ENCODE measurements at regions not wholly inside any gene's neighbourhood (a gene's known extent, or its start where the extent isn't known, plus 50 kb on each side); places are given as distances from the start of the nearest gene placed in this dataset.

DNA sequence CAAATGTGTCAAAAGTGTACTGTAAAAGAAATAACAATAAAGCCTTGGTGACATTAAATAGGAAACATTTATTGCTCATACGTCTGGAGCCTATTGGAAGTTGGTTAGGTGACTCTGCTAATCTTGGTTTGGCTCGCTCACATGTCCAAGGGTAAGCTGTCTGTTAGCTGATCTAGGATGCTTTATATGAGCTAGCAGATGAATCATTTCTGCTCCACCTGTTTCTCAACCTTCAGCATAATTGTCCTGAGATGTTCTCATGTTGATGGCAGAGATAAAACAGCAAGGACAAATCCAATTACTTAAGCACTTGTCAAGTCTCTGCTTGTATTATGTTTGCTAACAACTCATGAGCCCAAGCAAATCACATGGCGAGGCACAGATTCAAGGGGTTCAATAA is 56.0 kb upstream of the CD53 start:
- Histone ChIP-seq H3K27me3 (no peaks in the 10 kb centered on the region), H3K27ac (no peak overlapping the region)

DNA sequence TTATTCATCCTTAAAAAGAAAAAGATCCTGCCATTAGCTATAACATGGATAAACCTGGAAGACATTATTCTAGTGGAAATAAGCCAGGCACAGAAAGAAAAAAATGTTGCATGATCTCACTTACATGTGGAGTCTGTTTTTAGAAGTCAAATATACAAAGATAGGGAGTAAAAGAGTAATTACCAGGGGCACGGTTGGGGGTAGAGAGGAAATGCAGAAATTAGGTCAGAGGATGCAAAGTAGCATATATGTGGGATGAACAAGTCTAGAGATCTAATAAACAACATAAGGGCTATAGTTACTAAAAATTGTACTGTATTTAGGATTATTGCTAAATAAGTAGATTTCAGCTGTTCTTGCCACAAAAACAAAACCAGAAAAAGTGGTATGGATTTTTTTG is 61.4 kb upstream of the CD53 start:
- Histone ChIP-seq H4K20me1 (no peaks in the 10 kb centered on the region), H3K27ac (no peak overlapping the region), H3K4me2 (no peak overlapping the region), H3K4me3 (no peak overlapping the region), H3K9me3 (no peaks in the 10 kb centered on the region), H3K4me1 (no peaks in the 10 kb centered on the region), H3K9ac (no peak overlapping the region), H3K27me3 (no peaks in the 10 kb centered on the region), H3K36me3 (no peaks in the 10 kb centered on the region)
- no peak for TF ChIP-seq Cebpa-rat (IDR thresholded peaks at IDR 0.05)

More for the DNA sequence above, 56.0 kb upstream of the CD53 start:
- Histone ChIP-seq H3K4me2 (no peak overlapping the region), H3K9me3 (0 out of 2 replicates have a peak, but pooled peaks cover 3% of the 10 kb centered on the region), H4K20me1 (no peaks in the 10 kb centered on the region), H3K9ac (no peak overlapping the region), H3K36me3 (no peaks in the 10 kb centered on the region), H3K4me3 (no peak overlapping the region), H3K4me1 (no peaks in the 10 kb centered on the region)
- no peak for TF ChIP-seq Cebpa-rat (IDR thresholded peaks at IDR 0.05)

DNA sequence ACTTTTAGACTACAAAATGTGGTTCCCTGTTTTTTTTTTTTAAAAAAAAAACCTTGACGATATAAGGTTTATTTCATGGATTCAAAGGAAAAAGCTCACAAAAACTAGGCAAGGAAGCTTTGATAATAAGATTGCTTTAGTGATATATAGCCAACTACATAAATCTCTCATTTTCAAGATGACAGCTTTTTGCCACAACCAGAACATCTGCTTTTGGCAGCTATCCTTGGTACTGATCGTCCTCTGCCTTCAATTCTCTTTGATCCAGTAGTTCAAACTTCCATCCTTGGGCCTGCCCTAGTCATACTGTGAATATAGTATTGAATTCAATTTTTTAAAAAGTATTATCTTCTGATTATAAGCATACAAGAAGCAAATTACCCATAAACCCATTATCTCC is 72.9 kb upstream of the CD53 start:
- no peak for TF ChIP-seq Cebpa-rat (IDR thresholded peaks at IDR 0.05)
- no peak overlapping the region for H3K4me2 ChIP-seq
- H3K36me3 ChIP-seq, result no peaks in the 10 kb centered on the region
- no peak overlapping the region for H3K9ac ChIP-seq
- H3K27ac ChIP-seq, result no peak overlapping the region
- no peaks in the 10 kb centered on the region for H3K27me3 ChIP-seq
- H4K20me1 ChIP-seq, result no peaks in the 10 kb centered on the region; the same call in 1 of the 2 replicates
- H3K9me3 ChIP-seq, result no peaks in the 10 kb centered on the region
- H3K4me1 ChIP-seq, result no peaks in the 10 kb centered on the region
- no peak overlapping the region for H3K4me3 ChIP-seq

DNA sequence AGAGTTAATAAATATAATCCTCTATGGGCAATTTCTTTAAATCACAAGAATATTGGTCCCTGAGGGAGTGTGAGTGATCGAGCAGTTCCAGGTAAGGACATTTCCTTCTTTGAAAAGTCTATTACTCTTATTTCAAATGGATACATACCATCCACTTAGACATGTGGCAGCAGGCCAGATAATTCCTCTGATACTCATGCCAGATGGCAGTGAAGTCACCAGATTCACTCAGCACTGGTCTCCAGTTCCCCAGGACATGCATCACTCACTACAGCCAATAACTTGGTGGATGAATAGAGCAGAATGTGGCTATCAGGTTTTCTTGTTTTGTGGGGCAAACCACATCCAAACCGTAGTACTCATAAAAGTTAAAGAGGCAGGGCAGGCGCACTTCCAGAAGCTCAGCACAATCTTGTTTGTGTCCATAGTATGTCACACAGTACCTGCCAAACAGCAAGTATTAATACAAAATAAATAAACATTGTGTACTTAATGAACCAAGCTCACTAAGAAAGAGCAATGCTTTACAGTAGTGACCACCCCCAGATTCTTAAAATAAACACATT is 74.2 kb upstream of the CD53 start:
- H3K27ac ChIP-seq, result no peak overlapping the region
- TF ChIP-seq Cebpa-rat (IDR thresholded peaks at IDR 0.05), result no peak

DNA sequence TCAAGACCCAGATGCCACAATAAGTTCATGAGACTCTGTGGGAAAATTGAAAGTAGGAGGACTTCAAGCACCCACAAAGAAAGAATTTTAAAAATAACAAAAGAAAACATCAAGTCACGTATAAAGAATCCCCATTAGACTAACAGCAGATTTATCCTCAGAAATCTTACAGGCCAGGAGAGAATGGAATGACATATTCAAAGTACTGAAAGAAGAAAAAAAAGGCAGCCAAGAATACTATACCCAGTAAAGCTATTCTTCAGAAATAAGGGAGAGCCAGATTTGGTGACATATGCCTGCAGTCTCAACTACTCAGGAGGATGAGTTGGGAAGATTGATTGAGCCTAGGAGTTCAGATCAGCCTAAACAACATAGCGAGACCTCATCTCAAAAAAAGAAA is 84.3 kb upstream of the CD53 start:
- Histone ChIP-seq H3K27me3 (no peaks in the 10 kb centered on the region), H3K9me3 (peaks cover 16% of the 10 kb centered on the region), H3K4me3 (peak overlapping the region; percentile 60), H3K9ac (no peak overlapping the region), H3K4me1 (peaks cover 49% of the 10 kb centered on the region), H3K27ac (peak overlapping the region; percentile 97), H3K4me2 (peak overlapping the region; percentile 95), H4K20me1 (no peaks in the 10 kb centered on the region), H3K36me3 (no peaks in the 10 kb centered on the region)
- no peak for TF ChIP-seq Cebpa-rat (IDR thresholded peaks at IDR 0.05)

More for the DNA sequence above, 74.2 kb upstream of the CD53 start:
- no peaks in the 10 kb centered on the region for H3K27me3 ChIP-seq
- no peak overlapping the region for H3K4me3 ChIP-seq
- no peak overlapping the region for H3K4me2 ChIP-seq
- no peaks in the 10 kb centered on the region; the same call in 1 of the 2 replicates for H4K20me1 ChIP-seq
- H3K9me3 ChIP-seq, result no peaks in the 10 kb centered on the region
- no peaks in the 10 kb centered on the region for H3K4me1 ChIP-seq
- H3K36me3 ChIP-seq, result no peaks in the 10 kb centered on the region
- H3K9ac ChIP-seq, result no peak overlapping the region

DNA sequence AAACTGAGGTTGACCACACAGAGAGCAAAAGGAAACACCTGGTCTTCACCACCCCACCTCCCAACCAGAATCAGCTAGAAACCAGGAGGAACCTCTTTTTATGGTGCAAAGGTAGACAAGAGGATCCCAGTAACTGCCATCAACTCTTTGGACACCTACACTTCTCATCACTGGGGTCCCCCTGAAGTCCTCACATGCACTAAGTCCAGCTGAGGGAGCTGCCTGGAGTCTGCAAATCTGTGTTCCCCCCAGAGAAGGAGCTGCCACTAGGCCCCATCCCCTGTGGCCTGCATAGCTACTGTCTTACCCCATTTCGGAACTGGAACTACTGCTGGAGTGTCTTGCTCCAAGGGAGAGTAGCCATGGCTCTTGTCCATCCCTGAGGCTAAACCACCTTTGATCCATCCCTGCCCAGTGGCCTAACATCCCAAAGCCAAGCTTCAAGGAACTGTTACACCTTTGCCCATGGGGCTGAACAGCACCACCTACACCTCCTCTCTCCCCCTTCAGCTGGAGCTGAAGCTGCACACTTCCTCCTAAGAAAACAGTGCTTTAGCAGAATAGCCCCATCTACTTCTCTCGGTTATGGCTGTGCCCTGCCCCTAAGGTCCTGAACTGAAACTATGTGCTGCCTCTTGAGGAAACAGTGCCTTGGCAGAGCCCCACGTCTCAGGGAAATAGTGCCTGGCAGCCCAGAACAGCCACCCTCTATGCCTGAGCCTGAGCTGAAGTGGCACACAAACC is 85.4 kb upstream of the CD53 start:
- TF ChIP-seq Cebpa-rat (IDR thresholded peaks at IDR 0.05), result no peak
- Histone ChIP-seq H3K36me3 (no peaks in the 10 kb centered on the region), H3K9ac (peak overlapping the region; percentile 84), H3K9me3 (peaks cover 16% of the 10 kb centered on the region), H3K4me1 (peaks cover 52% of the 10 kb centered on the region), H4K20me1 (no peaks in the 10 kb centered on the region), H3K4me3 (peak overlapping the region; percentile 60), H3K27ac (peak overlapping the region; percentile 97), H3K27me3 (no peaks in the 10 kb centered on the region), H3K4me2 (peak overlapping the region; percentile 95)

DNA sequence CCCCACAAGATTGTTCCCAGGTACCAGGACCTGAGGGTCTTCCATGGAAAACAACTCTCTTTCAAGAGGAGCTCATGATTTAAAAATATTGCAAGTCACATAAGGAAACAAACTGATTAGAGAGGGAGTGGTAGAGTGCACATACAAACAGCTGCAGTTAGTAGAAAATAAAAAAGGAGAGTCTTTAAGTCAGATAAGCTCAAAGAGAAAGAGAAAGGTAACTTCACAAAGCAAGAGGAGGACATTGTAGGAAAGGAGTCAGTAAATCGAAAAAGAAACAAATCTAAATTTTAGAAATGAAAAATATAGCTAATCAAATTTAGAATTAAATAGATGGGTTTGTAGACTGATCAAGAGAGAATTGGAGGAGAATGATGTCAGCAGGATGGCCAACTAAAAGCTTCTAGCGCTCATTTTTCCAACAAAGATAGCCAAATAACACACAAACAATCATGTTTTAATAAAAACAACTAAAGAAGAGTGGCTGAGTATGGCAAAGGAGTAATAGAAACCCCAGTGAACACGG is 86.1 kb upstream of the CD53 start:
- H3K4me3 ChIP-seq, result peak overlapping the region; percentile 60
- peaks cover 52% of the 10 kb centered on the region for H3K4me1 ChIP-seq
- peak overlapping the region; percentile 84 for H3K9ac ChIP-seq
- H3K27ac ChIP-seq, result peak overlapping the region; percentile 97
- no peaks in the 10 kb centered on the region for H3K27me3 ChIP-seq
- H3K4me2 ChIP-seq, result peak overlapping the region; percentile 95
- no peaks in the 10 kb centered on the region for H3K36me3 ChIP-seq
- peaks cover 16% of the 10 kb centered on the region for H3K9me3 ChIP-seq
- TF ChIP-seq Cebpa-rat (IDR thresholded peaks at IDR 0.05), result no peak
- H4K20me1 ChIP-seq, result no peaks in the 10 kb centered on the region

DNA sequence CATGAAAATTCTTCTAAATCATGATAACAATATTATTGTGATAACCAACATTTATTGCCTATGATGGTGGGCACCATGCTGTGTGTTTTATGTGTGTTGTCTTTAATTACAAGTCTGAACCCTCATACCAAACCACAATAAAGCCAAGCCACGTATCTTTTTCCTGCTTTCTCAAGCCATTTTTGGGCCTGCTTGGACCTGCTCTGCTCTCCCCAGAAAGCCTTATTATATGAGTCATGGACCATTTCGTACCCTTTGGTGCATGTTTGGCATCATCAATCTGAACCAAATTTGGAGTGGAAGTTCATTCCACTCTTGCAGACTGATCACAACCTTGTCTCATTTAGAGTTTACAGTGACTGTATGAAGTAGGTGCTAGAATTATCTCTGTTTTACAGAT is 87.3 kb upstream of the CD53 start:
- TF ChIP-seq Cebpa-rat (IDR thresholded peaks at IDR 0.05), result no peak
- Histone ChIP-seq H4K20me1 (no peaks in the 10 kb centered on the region), H3K27me3 (no peaks in the 10 kb centered on the region), H3K36me3 (no peaks in the 10 kb centered on the region), H3K4me3 (no peak overlapping the region), H3K9me3 (peaks cover 16% of the 10 kb centered on the region), H3K27ac (peak overlapping the region; percentile 97), H3K4me1 (peaks cover 52% of the 10 kb centered on the region), H3K4me2 (peak overlapping the region; percentile 95), H3K9ac (no peak overlapping the region)

DNA sequence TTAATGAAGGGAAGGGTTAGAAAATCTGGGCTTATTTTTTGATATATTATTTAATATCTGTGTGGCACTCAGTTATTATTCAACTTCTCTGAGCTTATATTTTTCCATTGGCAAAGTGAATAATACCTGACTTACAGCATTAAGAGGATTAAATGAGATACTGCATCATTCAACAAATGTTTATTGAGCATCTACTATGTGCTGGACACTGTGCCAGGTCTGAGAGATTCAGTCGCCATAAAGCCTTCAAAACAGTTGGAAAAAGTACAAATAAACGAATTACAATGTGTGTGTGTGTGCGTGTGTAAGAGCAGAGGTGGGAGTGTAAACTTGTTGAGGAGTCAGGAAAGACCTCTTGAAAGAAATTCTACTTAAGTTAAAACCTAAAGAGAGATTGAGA is 87.9 kb upstream of the CD53 start:
- no peak for TF ChIP-seq Cebpa-rat (IDR thresholded peaks at IDR 0.05)
- no peaks in the 10 kb centered on the region for H4K20me1 ChIP-seq
- no peaks in the 10 kb centered on the region for H3K27me3 ChIP-seq
- H3K36me3 ChIP-seq, result no peaks in the 10 kb centered on the region
- H3K9me3 ChIP-seq, result peaks cover 16% of the 10 kb centered on the region
- H3K9ac ChIP-seq, result no peak overlapping the region
- peaks cover 52% of the 10 kb centered on the region for H3K4me1 ChIP-seq
- no peak overlapping the region for H3K4me3 ChIP-seq
- H3K4me2 ChIP-seq, result peak overlapping the region; percentile 95
- peak overlapping the region; percentile 97 for H3K27ac ChIP-seq

DNA sequence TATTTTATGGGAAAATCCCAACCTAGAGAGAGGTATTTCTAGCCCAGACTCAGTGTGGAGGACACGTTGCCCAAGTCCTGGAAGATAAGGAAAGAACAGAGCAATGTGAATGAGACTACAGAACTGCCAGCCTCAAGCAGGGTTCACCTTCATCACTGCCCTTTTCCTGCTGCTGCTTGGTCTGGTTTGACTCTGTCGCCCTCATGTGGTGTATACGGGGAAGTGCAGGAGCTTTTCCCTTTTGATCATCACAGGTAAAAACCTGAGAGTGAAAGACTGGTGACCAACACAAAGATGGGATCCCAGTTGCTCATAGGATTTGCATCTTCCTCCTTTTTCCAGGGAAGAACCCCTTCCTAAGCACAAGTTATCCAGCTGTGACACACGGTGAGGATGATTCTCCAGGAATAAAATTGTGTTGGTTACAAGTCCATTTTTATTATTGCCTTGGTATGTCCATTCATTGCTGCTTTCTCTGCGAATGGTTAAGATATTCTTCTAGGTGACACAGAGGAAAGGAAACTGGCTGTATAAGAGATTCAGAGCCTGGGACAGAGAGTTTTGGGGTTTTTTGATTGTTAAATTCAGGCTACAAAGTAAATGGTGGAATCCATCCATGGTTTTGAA is 89.5 kb upstream of the CD53 start:
- Histone ChIP-seq H3K36me3 (no peaks in the 10 kb centered on the region), H3K4me3 (no peak overlapping the region), H3K9ac (no peak overlapping the region), H3K4me2 (no peak overlapping the region), H3K27ac (peak overlapping the region; percentile 63), H3K4me1 (peaks cover 48% of the 10 kb centered on the region), H3K9me3 (peaks cover 3% of the 10 kb centered on the region; the same call in 1 of the 2 replicates), H4K20me1 (no peaks in the 10 kb centered on the region), H3K27me3 (no peaks in the 10 kb centered on the region)
- TF ChIP-seq Cebpa-rat (IDR thresholded peaks at IDR 0.05), result no peak

All from BLaER1 (cell line).